IPS-NIHi11 (cell line): ENCODE measurements at regions not wholly inside any gene's neighbourhood (a gene's known extent, or its start where the extent isn't known, plus 50 kb on each side); places are given as distances from the start of the nearest gene placed in this dataset.
"Not testable (repeated sequence)": the region's sequence is repeated elsewhere in the genome, so short reads cannot be mapped to it uniquely, and the experiment has no call there.

Experiments used
- DNase-seq: peaks from one replicate; pipeline ENCODE4 v3.0.0; 2012; ENCODE audit warnings: mixed read lengths, low spot score

- DNase-seq: not testable (repeated sequence)
Measured at GRCh38 chr2:111425789-111426201, 305.1 kb downstream of the BCL2L11 start.

- DNase-seq: not testable (repeated sequence)
Measured at GRCh38 chr2:111427346-111427745, 306.6 kb downstream of the BCL2L11 start.

- not testable (repeated sequence) for DNase-seq
Measured at GRCh38 chr2:111428915-111429314, 308.2 kb downstream of the BCL2L11 start.

- DNase-seq: not testable (repeated sequence)
Measured at GRCh38 chr2:111429353-111429752, 308.6 kb downstream of the BCL2L11 start.

- not testable (repeated sequence) for DNase-seq
Measured at GRCh38 chr2:111430817-111431661, 310.3 kb downstream of the BCL2L11 start.

GRCh38 chr2:111432423-111432822 is 311.7 kb downstream of the BCL2L11 start:
- DNase-seq: not testable (repeated sequence)

- not testable (repeated sequence) for DNase-seq
Measured at GRCh38 chr2:111432916-111433499, 312.3 kb downstream of the BCL2L11 start.

GRCh38 chr2:111433892-111434607 is 313.3 kb downstream of the BCL2L11 start:
- not testable (repeated sequence) for DNase-seq

GRCh38 chr2:111434608-111434939 is 313.9 kb downstream of the BCL2L11 start:
- not testable (repeated sequence) for DNase-seq

- not testable (repeated sequence) for DNase-seq
Measured at GRCh38 chr2:111435553-111436310, 315.0 kb downstream of the BCL2L11 start.

GRCh38 chr2:111436411-111436810 is 315.7 kb downstream of the BCL2L11 start:
- not testable (repeated sequence) for DNase-seq

- DNase-seq: not testable (repeated sequence)
Measured at GRCh38 chr2:111437288-111437990, 316.7 kb downstream of the BCL2L11 start.

- DNase-seq: not testable (repeated sequence)
Measured at GRCh38 chr2:111438161-111438560, 317.4 kb downstream of the BCL2L11 start.

- DNase-seq: not testable (repeated sequence)
Measured at GRCh38 chr2:111439237-111439636, 318.5 kb downstream of the BCL2L11 start.

- not testable (repeated sequence) for DNase-seq
Measured at GRCh38 chr2:111441614-111442013, 320.9 kb downstream of the BCL2L11 start.

- not testable (repeated sequence) for DNase-seq
Measured at GRCh38 chr2:111442767-111443454, 322.2 kb downstream of the BCL2L11 start.

- not testable (repeated sequence) for DNase-seq
Measured at GRCh38 chr2:111444516-111444915, 323.8 kb downstream of the BCL2L11 start.

GRCh38 chr2:111445191-111445929 is 324.6 kb downstream of the BCL2L11 start:
- not testable (repeated sequence) for DNase-seq

GRCh38 chr2:111445941-111446340 is 325.2 kb downstream of the BCL2L11 start:
- DNase-seq: not testable (repeated sequence)

- DNase-seq: not testable (repeated sequence)
Measured at GRCh38 chr2:111447482-111447881, 326.8 kb downstream of the BCL2L11 start.
